BLaER1 (cell line): ENCODE measurements at regions not wholly inside any gene's neighbourhood (a gene's known extent, or its start where the extent isn't known, plus 50 kb on each side); places are given as distances from the start of the nearest gene placed in this dataset.
"Not testable (repeated sequence)": the region's sequence is repeated elsewhere in the genome, so short reads cannot be mapped to it uniquely, and the experiment has no call there.

ENCODE experiments used
- H3K27ac ChIP-seq: shearing (Covaris generic); formaldehyde crosslinking; 2 replicates; pipeline ENCODE4 v1.8.1; 2022
- H3K27me3 ChIP-seq: shearing (Covaris generic); formaldehyde crosslinking; 2 replicates; pipeline ENCODE4 v1.8.1; 2022
- H3K36me3 ChIP-seq: shearing (Covaris generic); formaldehyde crosslinking; 2 replicates; pipeline ENCODE4 v1.8.1; 2022
- H3K4me1 ChIP-seq: shearing (Covaris generic); formaldehyde crosslinking; 2 replicates; pipeline ENCODE4 v1.8.1; 2022
- H3K4me2 ChIP-seq: shearing (Covaris generic); formaldehyde crosslinking; 2 replicates; pipeline ENCODE4 v1.8.1; 2022
- H3K4me3 ChIP-seq: shearing (Covaris generic); formaldehyde crosslinking; 2 replicates; pipeline ENCODE4 v1.8.1; 2022
- H3K9ac ChIP-seq: shearing (Covaris generic); formaldehyde crosslinking; 2 replicates; pipeline ENCODE4 v1.8.1; 2022
- H3K9me3 ChIP-seq: shearing (Covaris generic); formaldehyde crosslinking; 2 replicates; pipeline ENCODE4 v1.8.1; 2022
- H4K20me1 ChIP-seq: shearing (Covaris generic); formaldehyde crosslinking; 2 replicates; pipeline ENCODE4 v1.8.1; 2022

DNA sequence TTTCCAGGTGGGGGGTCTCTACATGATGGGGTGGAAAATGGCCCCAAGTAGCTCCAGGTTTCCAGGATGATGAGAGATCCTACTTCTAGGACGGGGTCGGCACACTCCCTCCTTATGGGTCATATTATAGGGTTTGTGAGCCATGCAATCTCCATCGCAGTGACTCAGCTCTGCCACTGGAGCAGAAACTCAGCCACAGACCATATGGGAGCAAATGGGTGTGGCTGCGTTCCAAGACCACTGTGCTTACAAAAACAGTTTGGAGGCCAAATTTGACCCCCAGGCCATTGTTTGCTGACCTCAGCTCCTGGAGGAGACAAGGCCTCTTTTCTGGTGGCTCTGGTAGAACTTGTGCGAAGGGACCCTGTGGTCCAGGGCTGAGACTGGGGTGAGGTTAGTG, 92.7 kb upstream of the CRYM start:
- H3K36me3 ChIP-seq, H3K4me3 ChIP-seq, H3K9ac ChIP-seq, H3K27me3 ChIP-seq, H3K27ac ChIP-seq, H4K20me1 ChIP-seq, H3K9me3 ChIP-seq: not testable (repeated sequence)
- Histone ChIP-seq H3K4me1 (peaks cover 27% of the 10 kb centered on the region), H3K4me2 (peak overlapping the region; percentile 36; the same call in 1 of the 2 replicates)

GRCh38 chr16:21368973-21369942, 91.2 kb upstream of the CRYM start:
- H3K4me1 ChIP-seq: peaks cover 29% of the 10 kb centered on the region
- H4K20me1 ChIP-seq, H3K4me3 ChIP-seq, H3K9ac ChIP-seq, H3K9me3 ChIP-seq, H3K27me3 ChIP-seq, H3K27ac ChIP-seq, H3K4me2 ChIP-seq, H3K36me3 ChIP-seq: not testable (repeated sequence)

DNA sequence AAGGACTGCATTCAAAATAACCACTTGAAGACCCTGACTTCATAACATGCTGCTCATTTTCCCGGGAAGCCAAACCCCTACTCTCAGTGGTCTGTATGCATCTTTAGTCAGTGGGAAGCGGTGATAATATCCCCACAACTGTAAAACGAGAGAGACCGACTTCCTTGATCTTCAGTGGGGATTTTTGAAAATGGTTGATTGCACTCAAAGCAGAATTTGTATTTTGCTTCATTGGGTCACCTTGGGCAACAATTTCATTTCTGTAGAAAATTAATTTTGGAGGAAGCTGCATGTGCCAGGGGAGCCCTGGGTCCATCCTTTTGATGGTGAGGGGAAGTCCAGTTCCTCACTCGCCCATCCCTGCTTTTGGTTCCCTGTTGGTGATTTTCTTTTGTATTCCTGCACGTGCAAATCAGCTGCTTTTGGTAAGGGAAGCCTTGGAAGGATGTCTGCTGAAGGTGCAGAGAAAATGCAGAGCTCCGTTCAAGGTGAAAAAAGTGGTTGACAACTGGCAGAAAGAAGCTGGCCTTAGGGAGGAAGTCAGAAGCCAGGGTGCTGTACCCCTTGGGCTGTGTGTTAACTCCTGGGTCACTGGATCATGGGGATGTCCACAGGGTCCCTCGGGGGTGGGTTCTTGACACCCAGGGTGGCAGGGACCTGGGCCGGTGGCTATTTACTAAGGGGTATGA, 89.8 kb upstream of the CRYM start:
- not testable (repeated sequence) for H3K4me3 ChIP-seq, H4K20me1 ChIP-seq, H3K9me3 ChIP-seq, H3K9ac ChIP-seq, H3K36me3 ChIP-seq, H3K27ac ChIP-seq, H3K27me3 ChIP-seq
- Histone ChIP-seq H3K4me2 (peak overlapping the region; percentile 43), H3K4me1 (peaks cover 42% of the 10 kb centered on the region)

DNA sequence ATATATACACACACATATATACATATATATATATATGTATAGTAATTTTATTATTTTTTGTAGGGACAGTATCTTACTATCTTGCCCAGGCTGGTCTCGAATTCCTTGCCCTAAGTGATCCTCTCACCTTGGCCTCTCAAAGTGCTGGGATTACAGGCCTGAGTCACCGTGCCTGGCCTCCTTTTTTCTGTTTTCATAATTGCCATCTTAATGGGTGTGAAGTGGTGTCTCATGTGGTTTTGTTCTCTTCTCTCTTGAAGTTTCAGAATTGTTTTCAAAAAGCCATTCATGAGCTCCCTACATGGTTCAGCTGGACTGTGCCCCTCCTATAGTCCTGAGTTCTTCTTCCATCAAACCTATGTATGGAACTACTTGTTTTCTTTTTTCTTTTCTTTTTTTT, 88.9 kb upstream of the CRYM start:
- H3K36me3 ChIP-seq, H4K20me1 ChIP-seq, H3K27ac ChIP-seq, H3K9ac ChIP-seq, H3K4me2 ChIP-seq, H3K4me3 ChIP-seq, H3K27me3 ChIP-seq, H3K9me3 ChIP-seq: not testable (repeated sequence)
- H3K4me1 ChIP-seq: peaks cover 51% of the 10 kb centered on the region

GRCh38 chr16:21365541-21365940, 87.5 kb upstream of the CRYM start:
- not testable (repeated sequence) for H3K27ac ChIP-seq, H3K27me3 ChIP-seq, H3K9ac ChIP-seq, H3K4me3 ChIP-seq, H4K20me1 ChIP-seq, H3K9me3 ChIP-seq, H3K36me3 ChIP-seq
- Histone ChIP-seq H3K4me2 (peak overlapping the region; percentile 39; the same call in 1 of the 2 replicates), H3K4me1 (peaks cover 60% of the 10 kb centered on the region)

GRCh38 chr16:21363550-21364223, 85.6 kb upstream of the CRYM start:
- H3K4me1 ChIP-seq: peaks cover 72% of the 10 kb centered on the region
- not testable (repeated sequence) for H3K9ac ChIP-seq, H3K9me3 ChIP-seq, H4K20me1 ChIP-seq, H3K36me3 ChIP-seq, H3K27me3 ChIP-seq, H3K4me3 ChIP-seq, H3K27ac ChIP-seq
- H3K4me2 ChIP-seq: peak overlapping the region; percentile 84; the same call in 1 of the 2 replicates

GRCh38 chr16:21361612-21362227, 83.6 kb upstream of the CRYM start:
- H3K36me3 ChIP-seq, H3K27me3 ChIP-seq, H3K4me3 ChIP-seq, H3K27ac ChIP-seq, H3K9me3 ChIP-seq, H3K9ac ChIP-seq, H4K20me1 ChIP-seq: not testable (repeated sequence)
- Histone ChIP-seq H3K4me1 (peaks cover 75% of the 10 kb centered on the region), H3K4me2 (peak overlapping the region; percentile 84)

DNA sequence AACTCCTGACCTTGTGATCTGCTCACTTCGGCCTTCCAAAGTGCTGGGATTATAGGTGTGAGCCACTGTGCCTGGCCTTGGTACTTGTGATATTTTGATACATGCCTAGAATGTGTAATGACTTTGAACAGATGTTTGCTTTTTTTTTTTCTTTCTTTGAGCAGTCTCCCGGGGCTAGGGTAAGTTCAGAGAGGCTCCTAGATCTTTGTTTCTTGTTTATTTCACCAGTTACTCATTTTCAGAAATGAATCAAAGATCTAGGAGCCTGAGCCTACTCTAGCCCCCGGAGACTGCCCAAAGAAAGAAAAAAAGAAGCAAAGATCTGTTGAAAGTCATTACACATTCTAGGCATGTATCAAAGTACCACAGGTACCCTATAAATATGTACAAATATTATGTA, 83.0 kb upstream of the CRYM start:
- H3K27me3 ChIP-seq, H4K20me1 ChIP-seq, H3K9me3 ChIP-seq, H3K4me3 ChIP-seq, H3K9ac ChIP-seq, H3K36me3 ChIP-seq: not testable (repeated sequence)
- Histone ChIP-seq H3K27ac (peak overlapping the region; percentile 82), H3K4me2 (peak overlapping the region; percentile 84), H3K4me1 (peaks cover 80% of the 10 kb centered on the region)

GRCh38 chr16:21359513-21359912, 81.4 kb upstream of the CRYM start:
- not testable (repeated sequence) for H3K36me3 ChIP-seq, H3K27me3 ChIP-seq, H3K9me3 ChIP-seq, H3K4me3 ChIP-seq, H4K20me1 ChIP-seq
- H3K4me2 ChIP-seq: peak overlapping the region; percentile 84
- H3K9ac ChIP-seq: peak overlapping the region; percentile 64; the same call in 1 of the 2 replicates
- H3K27ac ChIP-seq: peak overlapping the region; percentile 82
- H3K4me1 ChIP-seq: peaks cover 95% of the 10 kb centered on the region

GRCh38 chr16:21358261-21358795, 80.2 kb upstream of the CRYM start:
- not testable (repeated sequence) for H4K20me1 ChIP-seq, H3K27me3 ChIP-seq, H3K9me3 ChIP-seq, H3K9ac ChIP-seq, H3K36me3 ChIP-seq, H3K4me3 ChIP-seq
- H3K4me2 ChIP-seq: peak overlapping the region; percentile 55
- H3K27ac ChIP-seq: peak overlapping the region; percentile 49
- peaks cover 92% of the 10 kb centered on the region for H3K4me1 ChIP-seq

DNA sequence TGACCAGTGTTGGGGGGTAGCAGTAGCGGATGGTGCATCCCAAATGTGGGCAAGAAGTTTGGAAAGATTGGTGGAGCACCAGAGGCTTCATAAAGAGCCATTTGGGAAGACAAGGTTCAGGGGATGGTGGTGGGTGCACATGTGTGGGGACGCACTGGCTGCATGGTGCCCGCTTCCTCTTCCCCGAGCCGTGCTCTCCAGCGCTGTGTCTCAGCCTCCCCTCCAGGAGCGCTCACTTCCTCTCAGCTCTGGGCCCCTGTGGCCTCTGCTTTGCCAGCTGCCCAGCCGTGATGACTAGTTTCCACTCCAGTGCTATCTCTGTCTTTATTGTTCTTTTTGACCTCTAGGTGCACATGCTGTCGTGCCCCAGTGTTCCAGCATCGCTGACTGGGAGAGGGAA, 78.2 kb upstream of the CRYM start:
- Histone ChIP-seq H3K27ac (peak overlapping the region; percentile 62; the same call in 1 of the 2 replicates), H3K4me2 (peak overlapping the region; percentile 84), H3K4me1 (peaks cover 72% of the 10 kb centered on the region)
- H3K9ac ChIP-seq, H3K36me3 ChIP-seq, H3K9me3 ChIP-seq, H3K4me3 ChIP-seq, H4K20me1 ChIP-seq, H3K27me3 ChIP-seq: not testable (repeated sequence)

GRCh38 chr16:21351433-21351832, 73.3 kb upstream of the CRYM start:
- not testable (repeated sequence) for H4K20me1 ChIP-seq, H3K9ac ChIP-seq, H3K4me3 ChIP-seq, H3K4me2 ChIP-seq, H3K36me3 ChIP-seq, H3K9me3 ChIP-seq, H3K27me3 ChIP-seq, H3K27ac ChIP-seq
- peaks cover 37% of the 10 kb centered on the region for H3K4me1 ChIP-seq

GRCh38 chr16:21350851-21351250, 72.8 kb upstream of the CRYM start:
- H3K9ac ChIP-seq, H3K27me3 ChIP-seq, H3K27ac ChIP-seq, H4K20me1 ChIP-seq, H3K4me2 ChIP-seq, H3K4me3 ChIP-seq, H3K36me3 ChIP-seq, H3K9me3 ChIP-seq: not testable (repeated sequence)
- peaks cover 34% of the 10 kb centered on the region for H3K4me1 ChIP-seq

- H3K4me1 ChIP-seq: peaks cover 20% of the 10 kb centered on the region
- not testable (repeated sequence) for H3K4me2 ChIP-seq, H4K20me1 ChIP-seq, H3K27me3 ChIP-seq, H3K9ac ChIP-seq, H3K9me3 ChIP-seq, H3K27ac ChIP-seq, H3K4me3 ChIP-seq, H3K36me3 ChIP-seq
These were observed 71.2 kb upstream of the CRYM start for GRCh38 chr16:21349336-21349735.
